LoVo (cell line): ENCODE measurements at regions not wholly inside any gene's neighbourhood (a gene's known extent, or its start where the extent isn't known, plus 50 kb on each side); places are given as distances from the start of the nearest gene placed in this dataset.
"Not testable (repeated sequence)": the region's sequence is repeated elsewhere in the genome, so short reads cannot be mapped to it uniquely, and the experiment has no call there.

Experiments used
- DNase-seq: peaks from one replicate; pipeline ENCODE4 v3.0.0-alpha.2; 2016; ENCODE audit warnings: low spot score

GRCh38 chr12:111154147-111154834, 214.6 kb downstream of the PHETA1 start:
- DNase-seq: no peak

DNA sequence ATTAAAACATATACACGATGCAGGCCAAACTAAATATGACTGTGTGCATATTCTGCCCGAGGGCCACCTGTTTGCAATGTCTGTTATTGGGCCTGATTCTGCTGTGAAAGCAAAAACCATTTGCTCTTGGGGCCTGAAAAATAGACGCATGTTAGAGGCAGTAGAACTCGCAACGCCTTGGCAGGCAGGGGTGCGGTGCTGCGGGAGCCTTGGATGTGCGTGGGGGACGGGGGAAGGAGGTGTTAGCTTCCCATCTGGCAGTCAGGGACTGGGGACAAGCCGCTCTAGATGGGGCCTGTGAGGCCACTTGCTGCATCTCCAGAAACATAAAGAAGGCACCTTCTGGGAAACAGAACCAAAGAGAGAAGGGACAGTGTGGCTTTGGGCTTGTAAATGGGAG, 216.3 kb downstream of the PHETA1 start:
- DNase-seq: no peak

- DNase-seq: no peak
These were observed 217.7 kb downstream of the PHETA1 start for GRCh38 chr12:111150921-111151840.

DNA sequence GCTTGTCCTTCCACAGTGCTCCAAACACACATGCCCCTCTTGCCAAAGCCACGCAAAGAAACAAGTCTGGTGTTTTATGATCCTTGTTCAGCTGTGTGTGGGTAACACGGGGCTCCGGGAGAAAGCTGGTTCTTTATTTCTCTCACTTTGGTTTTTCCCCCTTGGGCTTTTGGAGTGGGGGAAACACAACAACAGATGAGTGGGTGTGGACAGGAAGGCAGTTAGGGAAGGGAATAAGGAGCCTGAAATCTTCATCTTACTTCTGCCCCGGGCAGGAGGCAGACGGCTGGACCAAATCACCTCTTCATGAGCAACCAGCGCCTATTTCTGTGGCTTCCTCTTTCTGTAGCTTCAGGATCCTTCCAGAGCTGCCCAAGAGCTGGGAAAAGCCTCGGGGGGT, 218.5 kb downstream of the PHETA1 start:
- no peak for DNase-seq

- DNase-seq: no peak
These were observed 219.6 kb downstream of the PHETA1 start for GRCh38 chr12:111149299-111149698.

GRCh38 chr12:111148005-111148404, 220.9 kb downstream of the PHETA1 start:
- no peak for DNase-seq

DNA sequence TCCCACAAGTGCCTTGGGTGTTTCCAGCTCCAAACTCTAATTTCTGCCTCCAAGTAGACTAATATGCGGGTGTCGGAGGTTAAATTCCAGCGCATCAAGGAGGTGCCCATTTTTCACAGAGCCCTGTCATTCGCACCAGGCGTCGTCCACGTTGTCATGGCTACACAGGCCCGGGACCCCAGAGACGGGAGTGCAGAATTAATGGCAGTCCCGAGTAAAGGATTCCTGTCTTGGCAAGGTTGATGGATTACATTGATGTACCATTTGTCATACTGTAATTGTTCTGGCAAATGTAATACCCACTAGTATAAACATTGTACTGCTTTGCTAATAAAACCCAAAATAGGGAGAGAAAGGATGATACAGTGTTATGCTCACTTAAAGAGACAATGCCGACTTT, 222.9 kb upstream of the MYL2 start:
- no peak for DNase-seq

DNA sequence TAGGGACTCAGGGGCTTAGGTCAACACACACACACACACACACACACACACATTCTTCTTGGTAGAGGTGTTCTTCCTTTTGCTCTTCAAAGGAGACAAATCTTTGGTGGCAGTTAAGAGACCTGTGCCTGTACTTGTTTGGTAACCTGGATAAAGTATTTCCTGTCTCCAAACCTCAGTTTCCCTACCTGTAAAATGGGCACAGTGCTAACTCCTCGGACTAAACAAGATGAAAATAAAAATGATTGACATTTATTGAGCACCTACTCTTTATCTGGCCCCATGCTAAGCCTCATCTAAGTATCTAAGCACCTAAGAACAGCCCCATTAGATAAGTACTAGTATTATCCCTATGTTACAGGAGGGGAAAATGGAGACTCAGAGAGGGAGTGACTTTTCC, 220.8 kb upstream of the MYL2 start:
- DNase-seq: no peak

DNA sequence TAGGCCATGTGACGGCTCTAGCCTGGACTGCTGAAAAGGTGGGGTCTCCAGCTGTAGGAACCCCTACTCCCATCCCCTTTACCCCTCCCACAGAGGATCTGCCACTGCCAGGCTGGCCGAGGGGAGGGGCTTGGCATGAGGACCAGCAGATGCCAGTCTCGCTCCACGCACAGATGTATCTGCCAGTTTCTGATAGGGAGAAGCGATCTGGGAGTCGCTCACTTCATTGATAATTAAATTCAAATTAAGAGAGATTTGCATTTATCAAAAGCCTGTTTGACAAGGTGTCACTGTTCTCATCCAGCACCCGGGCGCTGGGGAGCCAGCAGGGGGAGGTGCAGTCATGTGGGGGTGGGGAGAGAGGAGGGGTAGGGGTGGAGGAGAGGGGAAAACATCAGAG, 217.6 kb upstream of the MYL2 start:
- no peak for DNase-seq

- no peak for DNase-seq
These were observed 215.0 kb upstream of the MYL2 start for GRCh38 chr12:111135293-111135832.

- DNase-seq: no peak
These were observed 210.0 kb upstream of the MYL2 start for GRCh38 chr12:111130336-111130735.

GRCh38 chr12:111129149-111129767, 208.9 kb upstream of the MYL2 start:
- DNase-seq: no peak

GRCh38 chr12:111126331-111126730, 206.0 kb upstream of the MYL2 start:
- DNase-seq: no peak

GRCh38 chr12:111124183-111124582, 203.8 kb upstream of the MYL2 start:
- no peak for DNase-seq

DNA sequence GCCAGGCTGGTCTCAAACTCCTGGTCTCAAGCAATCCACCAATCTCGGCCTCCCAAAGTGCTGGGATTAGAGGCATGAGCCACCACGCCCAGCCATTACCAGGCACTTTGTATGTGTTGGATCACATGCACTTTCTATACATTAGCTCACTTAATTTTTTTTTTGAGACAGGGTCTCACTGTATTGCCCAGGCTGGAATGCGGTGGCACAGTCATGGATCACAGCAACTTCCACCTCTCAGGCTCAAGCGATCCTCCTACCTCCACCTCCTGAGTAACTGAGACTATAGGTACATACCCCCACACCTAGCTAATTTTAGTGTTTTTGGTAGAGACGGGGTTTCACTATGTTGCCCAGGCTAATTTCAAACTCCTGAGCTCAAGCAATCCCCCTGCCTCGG, 203.0 kb upstream of the MYL2 start:
- no peak for DNase-seq

DNA sequence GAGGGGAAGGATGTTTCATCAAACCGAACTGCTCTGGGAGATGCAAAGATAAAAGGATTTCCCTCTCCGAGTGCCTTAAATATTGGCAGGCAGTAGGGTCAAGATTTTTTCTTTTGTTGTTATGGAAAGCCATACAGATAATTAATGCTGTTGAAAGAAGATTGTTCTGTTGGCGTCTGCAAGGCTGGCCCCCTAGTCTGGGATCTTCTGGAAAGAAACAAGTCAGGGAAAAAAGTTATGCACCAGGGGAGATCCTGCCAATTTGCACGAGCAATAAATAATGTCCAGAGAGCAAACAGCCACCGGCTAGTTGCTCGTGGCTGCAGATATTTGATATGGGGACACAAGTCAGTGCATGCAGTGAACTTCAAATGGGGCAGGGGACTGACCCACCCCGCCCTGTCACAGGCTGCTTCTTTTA, 202.1 kb upstream of the MYL2 start:
- no peak for DNase-seq

DNA sequence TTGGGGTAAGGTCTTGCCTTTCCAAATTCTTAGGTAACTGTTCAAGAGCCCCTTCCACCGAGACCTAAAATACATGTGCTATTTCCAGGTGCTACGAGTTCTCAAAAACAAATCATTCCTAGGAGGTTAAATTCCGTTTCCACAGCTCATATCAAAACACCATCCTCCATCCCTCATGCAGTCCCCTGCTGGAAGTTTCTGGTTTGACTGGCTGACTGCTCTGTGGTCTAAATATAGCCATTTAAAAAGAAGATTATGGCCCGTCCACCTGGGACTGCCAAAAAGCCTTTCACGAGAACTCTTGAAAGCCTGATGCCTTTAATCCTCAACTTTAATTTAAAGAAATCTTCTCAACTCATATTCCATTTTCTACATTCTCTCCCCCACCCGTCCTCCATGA, 201.5 kb upstream of the MYL2 start:
- DNase-seq: no peak

DNA sequence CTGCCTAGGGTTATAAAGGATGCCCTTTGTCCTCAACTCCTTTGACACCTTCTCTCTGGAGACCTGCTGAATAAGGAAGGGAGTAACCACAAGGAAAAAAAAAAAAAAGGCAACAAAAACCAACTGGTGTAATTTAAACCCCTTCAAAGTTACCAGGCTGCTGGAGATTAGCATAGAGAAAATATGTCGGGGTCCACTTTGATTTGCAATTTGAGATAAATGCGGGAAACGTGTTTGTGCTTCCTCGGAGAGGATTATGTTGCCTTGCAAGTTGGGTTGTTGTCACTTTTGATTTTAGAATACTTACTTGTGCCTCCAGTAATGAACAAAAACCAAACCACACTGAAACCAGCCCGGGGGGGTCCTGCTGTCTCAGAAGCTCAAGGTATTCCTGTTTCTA, 200.2 kb upstream of the MYL2 start:
- DNase-seq: no peak

- DNase-seq: no peak
These were observed 196.6 kb upstream of the MYL2 start for GRCh38 chr12:111117017-111117416.

DNA sequence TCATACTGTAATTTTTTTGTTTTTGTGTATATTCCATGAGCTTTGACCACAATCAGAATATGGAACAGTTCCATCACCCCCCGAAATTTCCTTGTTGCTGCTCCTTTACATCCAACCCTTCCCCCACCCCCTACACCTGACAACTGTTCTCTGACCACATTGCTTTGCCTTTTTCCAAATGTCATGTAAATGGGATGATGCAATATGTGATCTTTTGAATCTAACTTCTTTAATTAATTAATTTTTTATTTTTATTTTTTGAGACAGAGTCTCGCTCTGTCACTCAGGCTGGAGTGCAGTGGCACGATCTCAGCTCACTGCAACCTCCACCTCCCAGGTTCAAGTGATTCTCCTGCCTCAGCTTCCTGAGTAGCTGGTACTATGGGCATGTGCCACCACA, 192.9 kb upstream of the MYL2 start:
- DNase-seq: not testable (repeated sequence)

GRCh38 chr12:111112311-111113098, 192.1 kb upstream of the MYL2 start:
- DNase-seq: no peak

DNA sequence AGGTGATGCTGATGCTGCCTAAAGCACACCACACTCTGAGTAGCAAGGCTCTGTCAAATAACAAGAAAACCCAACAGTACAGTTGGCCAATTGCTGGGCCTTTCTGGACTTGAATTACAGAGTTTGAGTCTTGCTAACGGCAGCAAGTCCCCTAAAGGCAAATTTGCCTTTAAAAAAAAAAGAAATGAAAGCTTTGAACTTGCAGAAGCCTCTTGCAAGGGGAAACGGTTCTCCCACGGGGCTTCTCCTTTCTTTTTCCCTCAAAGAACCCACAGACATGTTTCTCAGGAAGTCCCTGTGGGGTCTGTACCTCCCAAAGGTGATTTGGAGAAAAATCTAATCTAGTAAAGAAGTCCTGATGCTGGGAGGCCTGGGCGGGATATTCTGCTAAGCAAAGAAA, 191.3 kb upstream of the MYL2 start:
- DNase-seq: no peak
